ENCODE measurements at regions not wholly inside any gene's neighbourhood (a gene's known extent, or its start where the extent isn't known, plus 50 kb on each side); places are given as distances from the start of the nearest gene placed in this dataset.

GRCh38 chr3:76015496-76015895, 230.1 kb upstream of the ZNF717 start:
- TF ChIP-seq CTCF (IDR thresholded peaks at IDR 0.05) (no peak), JUND (IDR thresholded peaks at IDR 0.05) (no peak), EP300 (IDR thresholded peaks at IDR 0.05; ENCODE audit: borderline replicate concordance in 1 of 2, low read depth in 1 of 2, low read length in 1 of 2) (no peak), YY1 (IDR thresholded peaks at IDR 0.05; ENCODE audit: low read depth) (no peak), CHD2 (IDR thresholded peaks at IDR 0.05; ENCODE audit: low read length, partially characterized antibody) (no peak), ELF1 (IDR thresholded peaks at IDR 0.05) (no peak), GATA2 (CRISPR knock-in tag; IDR thresholded peaks at IDR 0.05) (no peak), FOXM1 (IDR thresholded peaks at IDR 0.05; ENCODE audit: low read depth) (no peak), POLR2AphosphoS5 (IDR thresholded peaks at IDR 0.05; ENCODE audit: low read depth, low read length) (no peak)
